HG02981 (cell line): ENCODE measurements at regions not wholly inside any gene's neighbourhood (a gene's known extent, or its start where the extent isn't known, plus 50 kb on each side); places are given as distances from the start of the nearest gene placed in this dataset.

Experiments used
- ATAC-seq: cut with Tn5 transposase; IDR thresholded peaks from one replicate; pipeline ENCODE4 v1.9.1; 2021; ENCODE audit warnings: mild to moderate bottlenecking, moderate library complexity; ENCODE audit not compliant: unreplicated experiment

- ATAC-seq = no peak
Measured at GRCh38 chr12:107223821-107224220, 130.5 kb upstream of the CRY1 start.

- ATAC-seq = no peak
Measured at GRCh38 chr12:107225635-107226034, 132.3 kb upstream of the CRY1 start.

GRCh38 chr12:107226126-107226525 is 132.8 kb upstream of the CRY1 start:
- no peak for ATAC-seq

GRCh38 chr12:107228076-107228475 is 134.7 kb upstream of the CRY1 start:
- ATAC-seq = no peak

- ATAC-seq = no peak
Measured at GRCh38 chr12:107229827-107230226, 136.5 kb upstream of the CRY1 start.

- ATAC-seq = no peak
Measured at GRCh38 chr12:107231303-107231702, 138.0 kb upstream of the CRY1 start.

GRCh38 chr12:107233551-107233950 is 140.2 kb upstream of the CRY1 start:
- ATAC-seq = no peak

GRCh38 chr12:107235600-107235999 is 142.3 kb upstream of the CRY1 start:
- ATAC-seq = no peak

- no peak for ATAC-seq
Measured at GRCh38 chr12:107236824-107237511, 143.6 kb upstream of the CRY1 start.

GRCh38 chr12:107238296-107238695 is 144.9 kb upstream of the CRY1 start:
- ATAC-seq = no peak

GRCh38 chr12:107241411-107241810 is 148.1 kb upstream of the CRY1 start:
- no peak for ATAC-seq

- ATAC-seq = no peak
Measured at GRCh38 chr12:107242189-107242588, 148.8 kb upstream of the CRY1 start.

- no peak for ATAC-seq
Measured at GRCh38 chr12:107243341-107243740, 150.0 kb upstream of the CRY1 start.

- ATAC-seq = no peak
Measured at GRCh38 chr12:107244584-107244983, 151.2 kb upstream of the CRY1 start.

GRCh38 chr12:107247650-107248049 is 154.3 kb upstream of the CRY1 start:
- no peak for ATAC-seq

- ATAC-seq = no peak
Measured at GRCh38 chr12:107248187-107248586, 154.8 kb upstream of the CRY1 start.

- ATAC-seq = no peak
Measured at GRCh38 chr12:107251288-107251687, 157.9 kb upstream of the CRY1 start.

- no peak for ATAC-seq
Measured at GRCh38 chr12:107253361-107253760, 160.0 kb upstream of the CRY1 start.

- no peak for ATAC-seq
Measured at GRCh38 chr12:107254258-107254856, 161.0 kb upstream of the CRY1 start.

GRCh38 chr12:107258780-107259179 is 165.4 kb upstream of the CRY1 start:
- no peak for ATAC-seq

GRCh38 chr12:107263980-107264379 is 170.6 kb upstream of the CRY1 start:
- ATAC-seq = no peak

GRCh38 chr12:107264667-107265066 is 171.3 kb upstream of the CRY1 start:
- ATAC-seq = no peak

- ATAC-seq = no peak
Measured at GRCh38 chr12:107267604-107268003, 174.3 kb upstream of the CRY1 start.
